DMS153 (cell line): ENCODE measurements at regions not wholly inside any gene's neighbourhood (a gene's known extent, or its start where the extent isn't known, plus 50 kb on each side); places are given as distances from the start of the nearest gene placed in this dataset.
"Not testable (repeated sequence)": the region's sequence is repeated elsewhere in the genome, so short reads cannot be mapped to it uniquely, and the experiment has no call there.

Experiments used
- DNase-seq: peaks from one replicate; lab custom pipeline; 2025; lab: John Stamatoyannopoulos, UW

DNA sequence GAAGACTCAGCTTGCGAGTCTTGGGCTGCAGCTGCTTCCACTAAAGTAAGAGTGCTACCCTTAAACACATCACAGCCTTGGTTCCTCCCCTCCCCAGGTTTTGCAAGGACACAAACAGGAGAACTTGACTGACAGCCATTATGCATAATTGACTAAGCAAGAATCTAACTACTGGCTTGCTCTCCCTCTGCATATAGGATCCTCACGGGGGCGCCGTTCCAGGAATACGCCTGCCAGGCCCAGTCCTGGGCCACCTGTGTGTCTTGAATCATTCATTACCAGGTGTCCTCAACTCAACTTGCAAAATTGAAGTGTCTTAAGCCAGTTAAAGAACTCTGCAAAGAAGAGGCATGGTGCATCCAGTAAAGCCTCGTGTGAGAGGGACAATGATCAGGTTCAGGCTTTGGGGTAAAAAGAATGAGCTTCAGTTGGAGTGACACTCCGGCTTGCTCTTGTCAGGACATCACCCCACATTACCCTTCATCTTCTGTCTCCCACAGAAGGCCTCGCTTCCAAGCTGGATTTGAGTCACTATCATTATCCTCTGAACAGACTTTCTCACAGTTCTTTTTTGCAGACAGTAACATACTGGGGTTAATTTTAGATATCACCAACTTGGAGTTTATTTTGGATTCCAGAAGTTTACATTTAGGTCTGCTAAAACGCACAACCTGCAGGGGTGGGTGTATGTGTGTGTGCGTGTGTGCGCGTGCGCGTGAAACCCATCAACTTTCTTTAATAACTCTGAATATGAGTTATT lies 273.5 kb upstream of the HS3ST1 start:
- no peak for DNase-seq

DNA sequence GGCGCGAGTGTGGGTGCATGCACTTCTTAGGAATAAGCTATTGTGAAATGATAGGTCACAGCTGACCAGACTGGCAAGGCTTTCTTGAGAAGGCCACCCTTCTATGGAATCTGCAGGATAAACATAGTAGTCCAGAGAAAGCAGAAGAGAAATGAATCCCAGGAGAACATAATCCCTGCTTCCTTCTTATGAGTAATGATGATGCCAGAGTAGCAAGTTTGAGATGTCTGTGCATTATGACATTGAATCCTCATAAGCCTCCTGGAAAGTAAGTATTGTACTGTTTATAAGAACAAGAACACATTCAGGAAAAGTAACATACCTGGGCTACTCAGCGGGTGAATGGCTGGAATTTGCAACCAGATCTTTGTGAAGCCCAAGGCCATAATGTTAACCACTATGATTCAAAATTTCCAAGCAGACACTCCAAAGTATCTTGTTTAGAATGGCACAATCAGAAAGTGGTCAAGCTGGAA lies 272.1 kb upstream of the HS3ST1 start:
- DNase-seq: no peak

DNA sequence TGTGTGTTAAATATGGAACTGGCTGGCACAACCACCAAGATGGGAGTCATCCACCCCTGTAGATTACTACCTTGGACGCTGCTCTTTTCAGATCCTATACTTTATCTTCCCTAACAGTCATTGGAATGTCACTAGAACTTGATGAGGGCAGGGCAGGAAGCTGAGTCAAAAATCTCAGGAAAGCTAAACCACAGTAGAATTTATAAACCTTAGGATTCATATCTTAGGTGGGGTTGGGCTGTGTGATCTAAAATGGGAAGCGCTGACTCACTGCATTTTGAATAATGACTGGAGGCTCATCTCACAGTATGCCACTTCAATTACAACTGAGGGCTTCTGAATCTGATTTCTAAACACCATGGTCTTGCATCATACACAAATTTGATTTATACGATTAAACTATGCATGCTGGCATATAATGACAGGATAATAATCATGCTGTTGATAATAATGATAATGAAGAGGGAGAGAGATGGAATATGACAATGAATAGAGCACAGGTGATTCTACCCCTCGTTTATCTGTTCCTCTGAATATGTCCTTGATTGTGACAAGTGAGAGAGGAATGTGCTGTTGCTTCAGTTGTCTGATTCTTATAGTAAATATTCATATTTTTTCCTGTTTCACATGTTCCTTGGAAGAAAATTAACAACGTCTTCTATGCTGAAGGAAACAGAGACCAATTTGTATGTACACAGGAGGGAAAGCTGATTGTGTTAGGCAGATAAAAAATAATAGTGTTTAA lies 270.3 kb upstream of the HS3ST1 start:
- DNase-seq: no peak

DNA sequence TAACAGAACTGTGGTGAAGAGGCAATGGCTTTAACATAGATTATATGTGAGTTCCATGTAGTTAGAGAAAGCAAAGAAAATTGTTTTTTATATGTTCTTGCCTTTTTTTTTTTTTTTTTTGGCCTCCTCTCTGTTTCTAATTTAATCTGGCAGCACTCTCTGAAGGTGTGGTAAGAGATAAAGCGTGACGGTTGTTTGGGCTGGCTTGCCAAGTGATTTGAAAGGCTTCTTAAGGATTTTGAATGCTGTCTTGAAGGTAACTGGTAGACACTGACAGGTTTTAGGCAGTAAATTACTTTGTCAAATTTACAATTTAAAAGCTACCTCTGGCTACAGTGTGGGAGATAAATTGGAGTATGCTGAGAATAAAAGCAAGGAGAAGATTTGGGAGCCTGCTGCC lies 269.3 kb upstream of the HS3ST1 start:
- DNase-seq: no peak

DNA sequence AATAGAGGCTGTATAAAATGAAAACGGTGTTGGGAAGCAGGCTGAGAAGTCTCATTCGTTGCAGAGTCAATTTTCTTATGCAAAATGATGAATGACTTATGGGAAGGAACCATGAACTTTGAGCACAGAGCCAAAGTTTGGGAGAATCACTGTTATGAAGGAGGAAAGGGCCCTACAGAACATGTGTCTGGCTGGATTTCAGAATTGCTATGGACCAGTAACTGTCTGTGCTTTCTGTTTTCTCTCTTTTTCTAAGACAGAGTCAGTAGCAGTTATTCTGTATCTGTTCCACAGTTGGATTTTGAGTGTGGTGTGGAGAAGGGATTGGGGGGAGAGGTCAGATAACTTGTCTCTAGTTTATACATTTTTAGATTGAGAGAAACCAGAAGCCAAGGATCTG lies 265.0 kb upstream of the HS3ST1 start:
- DNase-seq: no peak

DNA sequence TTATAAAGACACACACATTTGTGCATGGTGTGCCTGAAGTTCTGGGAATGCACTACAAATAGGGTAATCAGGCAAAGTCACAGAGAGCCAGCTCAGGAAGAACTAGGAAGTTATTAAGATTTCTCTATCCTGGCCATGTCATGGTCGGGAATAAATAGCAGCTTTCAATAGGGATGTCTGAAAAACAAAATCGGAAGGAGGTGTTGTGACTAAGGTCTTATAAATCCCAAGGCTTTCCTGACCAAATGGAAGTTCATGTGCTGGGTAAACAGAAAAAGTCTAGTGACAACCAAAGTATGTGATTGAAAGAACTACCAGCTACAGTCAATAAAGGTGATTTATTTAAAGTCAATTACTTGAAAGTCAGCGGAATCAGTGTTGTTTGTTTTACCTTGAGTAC lies 262.5 kb upstream of the HS3ST1 start:
- no peak for DNase-seq

DNA sequence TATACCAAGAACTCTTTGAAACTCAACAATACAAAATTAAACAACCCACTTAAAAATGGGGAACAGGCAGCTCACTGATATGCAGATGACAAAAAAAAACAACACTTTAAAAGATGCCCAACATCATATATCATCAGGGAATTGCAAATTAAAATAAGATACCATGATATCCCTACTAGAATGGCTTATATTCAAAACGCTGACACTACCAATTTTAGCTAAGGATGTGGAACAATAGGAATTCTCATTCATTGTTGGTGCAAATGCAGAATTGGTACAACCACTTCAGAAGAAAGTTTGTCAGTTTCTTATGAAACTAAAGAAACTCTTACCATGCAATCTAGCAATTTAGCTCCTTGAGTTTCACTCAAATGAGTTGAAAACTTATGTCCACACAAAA lies 259.0 kb upstream of the HS3ST1 start:
- no peak for DNase-seq

DNA sequence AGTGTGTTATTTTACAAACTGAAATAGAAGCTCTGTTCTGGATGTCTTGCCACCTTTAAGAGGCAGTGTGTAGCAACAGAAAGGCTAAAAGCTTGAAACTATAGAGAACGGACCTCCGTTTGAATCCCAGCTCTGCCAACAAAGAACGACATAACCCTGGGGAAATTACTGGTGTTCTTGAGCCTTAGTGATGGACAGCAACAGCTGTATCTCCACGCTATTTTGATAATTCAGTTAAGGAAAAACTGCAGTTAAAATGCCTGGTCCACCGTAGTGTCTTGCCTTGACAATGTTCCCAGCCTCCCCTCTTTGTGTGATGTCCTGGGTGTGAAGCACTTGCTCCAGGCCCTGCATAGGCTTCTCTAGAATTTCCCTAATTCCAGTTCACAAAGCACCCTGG lies 256.8 kb upstream of the HS3ST1 start:
- DNase-seq: no peak

DNA sequence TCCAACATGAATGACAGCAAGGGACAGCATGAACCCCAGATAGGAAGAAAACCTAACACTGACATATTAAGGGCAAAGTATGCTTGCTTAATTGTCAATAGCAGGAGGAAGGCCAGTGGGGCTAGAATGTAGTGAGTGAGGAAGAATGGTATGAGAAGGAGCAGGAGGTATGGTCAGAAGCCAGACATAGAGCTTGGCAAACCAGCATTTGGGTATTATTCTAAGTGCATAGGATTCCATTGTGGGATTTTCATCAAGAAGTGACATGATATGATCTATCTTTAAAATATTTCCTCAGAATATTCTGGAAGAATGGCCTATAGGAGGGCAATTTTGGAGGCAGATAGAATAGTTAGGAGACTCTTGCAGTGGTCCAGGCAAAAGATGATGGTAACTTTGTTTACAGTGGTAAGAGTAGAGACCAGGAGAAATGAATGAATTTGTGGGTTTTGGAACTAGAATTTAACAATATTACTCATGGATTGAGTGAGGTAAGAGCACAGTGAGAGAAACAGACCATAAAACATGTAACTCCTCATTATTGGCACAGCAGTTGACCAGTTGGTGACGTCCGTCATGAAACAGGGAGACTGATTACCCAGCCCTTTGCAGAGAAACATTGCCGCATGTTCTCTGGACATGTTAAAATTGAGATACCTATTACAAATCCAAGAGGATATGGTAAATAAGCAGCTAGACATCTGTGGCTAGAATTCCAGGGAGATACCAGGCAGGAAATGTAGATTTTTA lies 246.5 kb upstream of the HS3ST1 start:
- DNase-seq: no peak

DNA sequence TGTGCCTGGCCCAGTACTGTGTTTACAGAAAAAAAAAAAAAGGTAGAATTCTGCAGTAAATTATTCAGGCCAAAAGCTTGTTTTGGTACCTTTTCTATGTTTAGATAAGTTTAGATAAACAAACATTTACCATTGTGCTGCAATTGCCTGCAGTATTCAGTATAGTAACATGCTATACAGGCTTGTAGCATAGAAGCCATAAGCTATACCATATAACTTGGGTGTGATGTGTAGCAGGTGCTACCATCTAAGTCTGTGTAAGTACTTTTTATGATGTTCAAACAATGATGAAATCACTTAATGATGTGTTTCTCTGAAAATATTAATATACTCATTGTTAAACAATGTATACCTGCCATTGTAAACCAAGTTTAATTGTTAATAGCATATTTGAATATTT lies 241.6 kb upstream of the HS3ST1 start:
- no peak for DNase-seq

DNA sequence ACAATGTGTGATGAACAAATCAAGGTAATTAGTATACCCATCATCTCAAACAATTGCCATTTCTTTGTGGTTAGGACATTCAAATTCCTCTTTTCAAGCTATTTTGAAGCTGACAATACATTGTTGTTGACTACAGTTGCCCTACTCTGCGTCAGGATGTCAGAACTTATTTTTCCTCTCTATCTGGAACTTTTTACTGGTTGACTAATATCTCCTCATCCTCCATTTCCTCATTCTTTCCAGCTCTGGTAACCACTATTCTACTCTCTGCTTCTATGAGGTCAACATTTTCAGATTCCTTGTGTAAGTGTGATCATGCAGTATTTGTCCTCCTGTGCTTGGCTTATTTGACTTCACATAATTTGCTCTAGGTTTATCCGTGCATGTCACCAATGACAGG lies 240.5 kb upstream of the HS3ST1 start:
- no peak for DNase-seq

DNA sequence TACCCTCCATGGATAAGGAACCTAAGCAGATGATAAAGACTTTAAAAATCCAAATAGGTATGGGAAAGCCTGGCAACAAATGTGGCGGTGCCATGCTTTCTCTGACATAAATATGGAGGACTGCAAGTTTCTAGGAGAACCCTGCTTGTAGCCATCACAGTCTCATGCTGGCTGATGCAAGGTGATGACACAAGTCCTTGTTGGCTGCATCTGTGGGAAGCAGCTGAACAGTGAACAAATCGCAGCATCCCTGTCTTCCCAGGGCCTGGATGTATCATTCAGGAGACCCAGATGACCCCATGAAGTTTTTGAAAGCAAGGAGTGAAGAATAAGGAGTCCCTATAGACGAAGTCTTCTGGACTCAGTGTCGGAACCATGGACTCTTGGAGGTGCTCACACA lies 234.4 kb upstream of the HS3ST1 start:
- no peak for DNase-seq

DNA sequence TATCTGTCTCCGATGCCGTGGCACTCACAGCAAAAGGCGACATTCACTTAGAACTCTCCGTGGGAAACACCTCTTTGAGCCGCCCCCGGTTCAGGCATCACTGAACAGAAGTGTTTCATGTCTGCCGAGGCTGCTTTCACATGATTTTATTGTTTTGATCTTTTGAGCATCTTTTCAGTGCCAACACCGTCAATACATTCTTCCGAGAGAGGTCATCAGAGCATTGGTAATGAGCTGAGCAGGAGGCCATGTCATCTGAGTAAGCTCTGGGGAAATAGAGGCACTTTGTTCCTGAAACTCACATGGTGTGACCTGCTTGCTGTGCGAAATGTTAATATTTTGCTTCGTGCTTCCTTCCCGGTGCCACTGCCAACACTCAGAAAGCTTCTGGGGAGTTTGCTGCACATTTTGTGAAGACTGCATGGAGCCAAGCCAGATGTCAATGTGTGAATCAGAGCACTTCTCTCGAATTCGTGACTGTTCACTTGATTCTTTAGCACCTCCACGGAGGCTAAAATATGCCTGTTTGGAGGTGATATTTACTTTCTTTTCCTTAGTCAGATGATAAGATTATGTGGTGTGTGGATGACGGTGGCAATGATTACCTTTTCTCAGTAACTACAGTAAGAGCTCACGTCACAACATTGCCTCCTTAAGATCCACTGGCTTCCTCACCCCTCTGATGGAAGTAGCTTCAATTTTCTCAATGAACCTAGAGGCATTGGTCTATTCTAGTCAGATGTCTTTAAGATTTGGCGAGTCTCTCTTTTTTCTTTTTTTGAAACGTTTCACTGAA lies 222.3 kb upstream of the HS3ST1 start:
- no peak for DNase-seq

DNA sequence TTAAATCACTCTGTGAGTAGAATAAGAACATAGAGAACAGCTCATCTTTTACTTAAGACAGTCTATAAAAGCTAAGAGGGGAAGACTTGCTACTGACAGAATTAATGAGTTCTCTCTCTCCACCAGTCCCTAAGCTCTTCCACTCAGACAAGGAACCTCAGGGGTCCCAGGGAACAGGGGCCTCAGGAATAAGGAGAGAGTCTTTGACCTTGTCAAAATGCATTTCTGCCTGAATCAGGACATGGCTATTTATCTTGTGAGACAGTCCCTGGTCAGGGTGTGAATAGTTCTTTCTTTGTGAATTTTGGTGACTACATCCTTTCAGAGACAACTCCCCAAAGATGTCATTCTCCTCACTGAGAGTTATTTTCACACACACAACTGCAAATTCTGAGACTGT lies 218.7 kb upstream of the HS3ST1 start:
- DNase-seq: no peak

DNA sequence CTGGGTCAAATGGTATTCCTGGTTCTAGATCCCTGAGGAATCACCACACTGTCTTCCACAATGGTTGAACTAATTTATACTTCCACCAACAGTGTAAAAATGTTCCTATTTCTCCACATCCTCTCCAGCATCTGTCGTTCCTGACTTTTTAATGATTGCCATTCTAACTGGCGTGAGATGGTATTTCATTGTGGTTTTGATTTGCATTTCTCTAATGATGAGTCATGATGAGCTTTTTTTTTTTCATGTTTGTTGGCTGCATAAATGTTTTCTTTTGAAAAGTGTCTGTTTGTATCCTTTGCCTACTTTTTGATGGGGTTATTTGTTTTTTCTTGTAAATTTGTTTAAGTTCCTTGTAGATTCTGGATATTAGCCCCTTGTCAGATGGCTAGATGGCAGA lies 214.4 kb upstream of the HS3ST1 start:
- DNase-seq: not testable (repeated sequence)

DNA sequence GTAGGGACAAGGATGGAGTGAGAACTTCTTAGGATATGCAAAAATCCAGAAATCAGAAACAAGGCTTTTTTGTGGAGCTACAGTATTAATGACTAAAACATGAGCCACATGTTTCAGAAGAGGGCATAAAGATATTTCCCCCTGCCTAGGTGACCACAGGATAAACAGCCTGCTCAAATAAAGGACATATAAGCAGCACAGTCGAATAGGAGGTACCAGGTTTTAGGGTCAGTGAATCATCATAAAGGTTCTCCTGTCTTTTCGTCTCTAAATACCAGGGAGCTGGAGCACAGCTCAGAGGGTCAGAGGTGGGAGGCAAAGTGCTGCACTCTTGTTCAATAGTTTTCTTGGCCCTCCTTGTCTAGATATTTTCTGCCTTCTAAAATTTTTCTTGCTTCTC lies 211.9 kb upstream of the HS3ST1 start:
- no peak for DNase-seq

DNA sequence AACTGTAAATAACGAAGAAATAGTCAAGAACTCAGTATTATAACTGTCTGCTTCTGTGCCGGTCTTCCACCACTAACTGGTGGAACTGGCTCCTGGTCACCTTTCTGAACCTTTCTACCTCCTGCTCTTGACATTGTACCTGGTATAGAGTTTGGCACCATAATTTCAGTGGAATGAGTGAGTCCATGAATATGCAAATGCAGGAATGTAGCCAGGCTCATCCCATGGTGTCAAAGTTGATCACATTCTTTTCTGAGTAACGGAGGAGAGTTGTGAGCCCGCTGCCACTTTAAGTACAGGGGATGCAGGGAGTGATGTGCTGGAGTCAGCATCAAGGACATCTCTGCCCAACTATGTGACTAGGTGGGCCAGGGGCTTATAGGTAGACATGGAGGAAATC lies 207.9 kb upstream of the HS3ST1 start:
- no peak for DNase-seq

DNA sequence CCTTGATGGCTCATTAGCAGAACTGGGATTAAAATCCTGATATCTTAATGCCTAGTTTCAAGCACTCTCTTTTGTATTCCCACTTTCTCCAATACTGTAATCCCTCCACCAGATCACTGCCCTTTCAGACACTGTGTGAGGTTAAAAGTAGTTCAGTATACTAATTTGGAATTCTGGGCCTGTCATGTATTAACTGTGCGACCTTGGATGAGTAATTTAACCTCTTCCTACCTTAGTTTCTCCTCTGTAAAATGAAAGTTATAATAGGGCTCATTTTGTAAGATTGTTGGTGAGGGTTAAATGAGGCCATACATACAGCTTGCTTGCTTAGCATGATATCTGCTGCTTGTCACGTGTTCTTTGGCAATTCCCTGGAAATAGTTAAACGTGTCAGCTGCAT lies 207.3 kb upstream of the HS3ST1 start:
- DNase-seq: no peak

DNA sequence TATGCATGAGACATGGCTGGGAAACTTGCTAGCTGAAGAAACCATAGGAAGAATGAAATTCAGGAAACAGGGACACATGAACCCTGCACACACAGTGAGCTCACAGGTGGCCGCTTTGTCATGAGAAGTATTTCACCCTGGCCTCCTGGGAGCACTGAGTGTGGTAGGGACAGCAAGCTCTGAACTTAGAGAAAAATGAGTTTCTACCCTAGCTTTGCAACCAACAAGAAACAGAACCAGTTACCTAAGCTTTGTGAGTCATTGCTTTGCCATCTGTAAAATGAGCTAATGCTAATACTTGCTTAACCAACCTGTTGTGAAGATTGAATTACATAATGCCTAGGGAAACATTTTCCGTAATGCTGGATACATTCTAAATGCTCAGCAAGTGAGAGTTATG lies 206.6 kb upstream of the HS3ST1 start:
- no peak for DNase-seq

DNA sequence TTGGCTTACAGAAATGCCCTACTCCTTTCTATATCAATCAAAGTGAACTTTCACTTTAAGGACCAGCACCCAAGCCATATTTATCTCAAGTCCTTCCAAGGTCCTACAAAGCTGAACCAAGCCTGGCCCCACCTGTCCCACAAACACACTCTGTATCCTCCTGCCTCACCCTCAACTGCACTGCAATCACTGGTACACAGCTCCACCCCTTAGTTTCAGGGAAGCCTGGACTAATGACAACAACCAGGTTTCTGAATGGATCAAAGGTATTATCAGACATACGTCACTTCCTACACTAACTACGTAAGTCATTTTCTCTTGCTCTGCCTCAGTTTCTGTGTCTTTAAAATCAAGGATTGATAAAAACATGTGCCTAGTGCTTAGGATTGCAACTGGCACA lies 205.6 kb upstream of the HS3ST1 start:
- no peak for DNase-seq

DNA sequence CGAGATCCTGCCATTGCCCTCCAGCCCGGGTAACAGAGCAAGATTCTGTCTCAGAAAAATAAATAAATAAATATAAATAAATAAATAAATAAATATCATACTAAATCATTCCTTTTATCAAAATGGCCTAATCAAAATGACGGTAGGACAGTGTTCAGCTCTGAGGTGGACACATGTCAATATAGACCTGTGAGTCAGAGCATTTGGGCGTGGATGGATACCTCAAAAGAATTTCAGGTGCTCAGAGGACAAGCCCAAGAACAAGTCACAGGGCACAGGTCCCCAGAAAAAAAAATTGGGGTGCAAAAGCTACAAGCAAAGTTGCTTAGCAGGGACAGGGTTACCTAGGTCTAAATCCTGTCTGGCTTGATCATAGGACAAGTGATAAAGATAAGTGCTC lies 204.7 kb upstream of the HS3ST1 start:
- DNase-seq: no peak

DNA sequence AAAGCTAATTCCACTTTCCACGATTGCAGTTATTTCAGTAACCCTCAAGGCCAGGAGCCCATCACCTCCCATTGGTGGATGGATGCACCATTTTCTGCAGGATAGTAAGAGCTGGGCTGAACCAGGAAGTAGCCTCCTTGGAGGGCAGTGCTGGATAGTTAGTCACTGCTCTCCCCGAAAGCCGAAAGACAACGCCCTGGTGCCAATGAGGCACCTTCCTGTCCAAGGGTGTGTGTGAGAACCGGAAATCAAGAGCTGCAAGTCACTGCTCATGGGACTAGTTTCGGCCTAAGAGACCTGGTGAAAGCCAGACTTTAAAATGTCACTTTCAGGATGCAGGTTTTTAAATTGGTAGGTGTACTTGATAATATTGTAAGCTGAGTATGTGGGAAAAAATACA lies 203.8 kb upstream of the HS3ST1 start:
- no peak for DNase-seq
